Large intestine (tissue), 3 donors: ENCODE measurements at regions not wholly inside any gene's neighbourhood (a gene's known extent, or its start where the extent isn't known, plus 50 kb on each side); places are given as distances from the start of the nearest gene placed in this dataset.
"Not testable (repeated sequence)": the region's sequence is repeated elsewhere in the genome, so short reads cannot be mapped to it uniquely, and the experiment has no call there.

Experiments used
- DNase-seq, 2 donors: peaks; one replicate each; pipeline versions ENCODE4 v3.0.0 to v3.0.0-alpha.2; 2013
- H3K27ac ChIP-seq: one replicate; pipeline ENCODE4 v1.5.1; 2013; ENCODE audit warnings: low read length
- H3K27me3 ChIP-seq: 2 replicates; pipeline ENCODE4 v1.6.1; 2013; ENCODE audit warnings: low read length; ENCODE audit not compliant: control insufficient read depth, insufficient read depth
- H3K36me3 ChIP-seq: 2 replicates; pipeline ENCODE4 v1.6.1; 2013; ENCODE audit warnings: low read length; ENCODE audit not compliant: control insufficient read depth, insufficient read depth
- H3K4me1 ChIP-seq: one replicate; pipeline ENCODE4 v1.6.1; 2013; ENCODE audit warnings: low read length; ENCODE audit not compliant: control insufficient read depth, insufficient read depth
- H3K4me3 ChIP-seq: one replicate; pipeline ENCODE4 v1.5.1; 2013; ENCODE audit warnings: low read length
- H3K9me3 ChIP-seq: one replicate; pipeline ENCODE4 v1.6.1; 2013; ENCODE audit warnings: mild to moderate bottlenecking, low read depth, low read length, moderate library complexity; ENCODE audit not compliant: control insufficient read depth
- WGBS: methylation state at CpG from one replicate; pipeline ENCODE4 v1.1.5; 2013; ENCODE audit warnings: low lambda C conversion rate; ENCODE audit not compliant: insufficient coverage; 5-methylcytosine and 5-hydroxymethylcytosine counted together

- not testable (repeated sequence) for DNase-seq, H3K27ac ChIP-seq, H3K27me3 ChIP-seq, H3K4me3 ChIP-seq, H3K9me3 ChIP-seq
- Histone ChIP-seq H3K4me1 (peaks cover 21% of the 10 kb centered on the region), H3K36me3 (peaks cover 24% of the 10 kb centered on the region)
- WGBS, result no CpG with 5 or more reads among the region's 26 CpGs
These were observed 52.8 kb upstream of the TNK2 start for GRCh38 chr3:195960971-195961775.

- Histone ChIP-seq H3K4me1 (peaks cover 20% of the 10 kb centered on the region), H3K27ac (peak overlapping the region; percentile 62), H3K36me3 (peaks cover 16% of the 10 kb centered on the region)
- H3K9me3 ChIP-seq, DNase-seq, H3K4me3 ChIP-seq, H3K27me3 ChIP-seq: not testable (repeated sequence)
- 100% methylated on average over 1 of the region's 2 CpGs for WGBS
These were observed 51.8 kb upstream of the TNK2 start for GRCh38 chr3:195960164-195960563.

GRCh38 chr3:195959367-195960157, 51.2 kb upstream of the TNK2 start:
- WGBS, result 40% methylated on average over 1 of the region's 15 CpGs
- peak overlapping the region; percentile 51 for H3K27ac ChIP-seq

DNA sequence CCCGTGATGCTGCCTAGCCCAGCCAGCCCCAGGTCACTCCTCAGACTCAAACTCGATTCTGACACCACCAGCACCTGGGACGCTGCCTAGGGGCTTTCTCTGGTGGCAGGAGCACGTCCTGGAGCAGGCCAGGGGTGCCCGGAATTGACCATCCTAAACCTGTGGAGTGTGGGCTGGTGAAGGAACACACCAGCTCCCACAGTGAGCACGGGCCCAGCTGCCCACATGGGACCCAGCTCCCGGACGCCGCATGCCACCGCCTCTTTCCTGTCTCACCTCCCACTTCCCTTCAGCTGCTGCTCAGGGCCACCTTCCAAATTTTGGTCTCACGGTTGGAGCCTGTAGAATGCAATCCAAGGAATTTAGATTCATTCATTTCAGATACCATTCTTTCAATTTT, 50.4 kb upstream of the TNK2 start:
- H3K36me3 ChIP-seq, result peaks cover 12% of the 10 kb centered on the region
- peaks cover 13% of the 10 kb centered on the region for H3K4me1 ChIP-seq
- not testable (repeated sequence) for H3K9me3 ChIP-seq, DNase-seq, H3K27me3 ChIP-seq, H3K4me3 ChIP-seq
- H3K27ac ChIP-seq, result peak overlapping the region; percentile 72
- WGBS, result no CpG with 5 or more reads among the region's 11 CpGs

More at GRCh38 chr3:195959367-195960157, 51.2 kb upstream of the TNK2 start:
- Histone ChIP-seq H3K4me1 (peaks cover 14% of the 10 kb centered on the region), H3K36me3 (peaks cover 12% of the 10 kb centered on the region)
- DNase-seq, H3K27me3 ChIP-seq, H3K9me3 ChIP-seq, H3K4me3 ChIP-seq: not testable (repeated sequence)
